GM23248 (cell line): ENCODE measurements at regions not wholly inside any gene's neighbourhood (a gene's known extent, or its start where the extent isn't known, plus 50 kb on each side); places are given as distances from the start of the nearest gene placed in this dataset.

Source experiments
- EZH2 ChIP-seq: fragments of 200-600 bp; sonication (generic); IDR thresholded peaks from 2 replicates; pipeline ENCODE4 v1.6.1; 2018; ENCODE audit warnings: antibody characterized with exemption, mild to moderate bottlenecking; ENCODE audit not compliant: insufficient read depth, poor library complexity, severe bottlenecking
- EZH2phosphoT487 ChIP-seq: fragments of 200-600 bp; sonication (generic); IDR thresholded peaks from 2 replicates; pipeline ENCODE4 v1.6.1; 2018; ENCODE audit warnings: antibody characterized with exemption, moderate library complexity, mild to moderate bottlenecking, low read depth; ENCODE audit not compliant: insufficient read depth

GRCh38 chr9:82337351-82337750 is 348.8 kb downstream of the SPATA31D1 start:
- TF ChIP-seq EZH2, result no peak
- no peak for TF ChIP-seq EZH2phosphoT487
